Inflammatory macrophage (primary cell): ENCODE measurements at regions not wholly inside any gene's neighbourhood (a gene's known extent, or its start where the extent isn't known, plus 50 kb on each side); places are given as distances from the start of the nearest gene placed in this dataset.

ENCODE experiments used
- DNase-seq, 2 donors: peaks; one replicate each; pipeline ENCODE4 v3.0.0-alpha.2; 2020 to 2022

- DNase-seq: no peak
Measured at GRCh38 chr9:108674766-108675530, 180.8 kb downstream of the ACTL7B start.

- DNase-seq: no peak
Measured at GRCh38 chr9:108673386-108673785, 182.4 kb downstream of the ACTL7B start.

DNA sequence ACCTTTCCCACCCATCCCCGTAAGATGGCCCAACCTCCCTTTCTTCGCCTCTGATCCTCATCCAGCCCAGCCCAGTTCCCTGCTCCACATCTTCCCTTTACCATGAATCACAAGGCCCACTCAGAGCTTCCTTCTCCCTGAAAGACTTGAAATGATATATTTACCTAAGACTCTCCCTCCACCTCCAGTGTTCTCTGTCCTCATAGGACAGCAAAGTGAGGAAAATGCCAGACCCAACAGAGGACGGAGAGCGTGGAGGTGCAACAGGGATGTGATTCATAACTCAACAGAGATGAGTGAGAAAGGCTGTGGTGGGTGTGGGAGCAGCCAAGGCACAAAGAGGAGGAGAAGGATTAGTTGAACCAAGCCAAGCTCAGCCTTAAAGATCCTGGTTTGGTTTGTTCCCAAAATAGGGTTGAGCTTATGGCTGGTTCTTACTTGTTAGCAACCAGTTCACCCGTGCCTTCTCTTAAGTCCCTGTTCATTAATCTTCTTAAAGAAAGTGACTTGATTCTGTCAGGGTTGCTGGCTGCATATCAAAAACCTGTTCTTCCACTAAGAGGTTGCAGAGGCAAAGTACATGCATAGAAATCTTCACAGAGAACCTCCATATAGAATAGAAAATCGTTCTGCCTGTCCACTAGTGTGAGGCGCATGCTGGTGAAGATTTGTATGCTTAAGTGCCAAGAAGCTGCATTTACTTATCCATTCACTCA lies 183.2 kb downstream of the ACTL7B start:
- DNase-seq: no peak

DNA sequence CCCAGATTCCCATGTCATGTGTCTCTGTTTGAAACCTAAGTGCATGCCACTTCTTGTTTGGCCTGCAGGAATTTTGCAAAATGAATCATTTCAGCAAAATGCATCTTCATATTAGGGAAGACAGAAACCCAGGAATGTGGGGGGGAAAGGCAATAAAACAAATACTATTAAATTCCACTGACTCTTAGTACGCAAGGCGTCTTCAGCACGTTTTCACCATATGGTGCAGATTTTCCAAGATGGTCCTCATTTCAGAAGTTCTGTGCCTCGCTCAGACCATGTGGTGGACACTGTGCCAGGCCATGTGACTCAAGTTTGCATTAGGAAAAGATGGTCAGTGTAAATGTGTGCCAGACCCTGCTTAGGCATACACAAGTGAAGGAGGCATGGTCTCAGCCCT lies 184.0 kb downstream of the ACTL7B start:
- DNase-seq: no peak

- peak in 1 of 2 donors; percentile 10 for DNase-seq
Measured at GRCh38 chr9:108671176-108671575, 184.6 kb downstream of the ACTL7B start.

GRCh38 chr9:108668938-108669335 lies 186.8 kb downstream of the ACTL7B start:
- DNase-seq: no peak

DNA sequence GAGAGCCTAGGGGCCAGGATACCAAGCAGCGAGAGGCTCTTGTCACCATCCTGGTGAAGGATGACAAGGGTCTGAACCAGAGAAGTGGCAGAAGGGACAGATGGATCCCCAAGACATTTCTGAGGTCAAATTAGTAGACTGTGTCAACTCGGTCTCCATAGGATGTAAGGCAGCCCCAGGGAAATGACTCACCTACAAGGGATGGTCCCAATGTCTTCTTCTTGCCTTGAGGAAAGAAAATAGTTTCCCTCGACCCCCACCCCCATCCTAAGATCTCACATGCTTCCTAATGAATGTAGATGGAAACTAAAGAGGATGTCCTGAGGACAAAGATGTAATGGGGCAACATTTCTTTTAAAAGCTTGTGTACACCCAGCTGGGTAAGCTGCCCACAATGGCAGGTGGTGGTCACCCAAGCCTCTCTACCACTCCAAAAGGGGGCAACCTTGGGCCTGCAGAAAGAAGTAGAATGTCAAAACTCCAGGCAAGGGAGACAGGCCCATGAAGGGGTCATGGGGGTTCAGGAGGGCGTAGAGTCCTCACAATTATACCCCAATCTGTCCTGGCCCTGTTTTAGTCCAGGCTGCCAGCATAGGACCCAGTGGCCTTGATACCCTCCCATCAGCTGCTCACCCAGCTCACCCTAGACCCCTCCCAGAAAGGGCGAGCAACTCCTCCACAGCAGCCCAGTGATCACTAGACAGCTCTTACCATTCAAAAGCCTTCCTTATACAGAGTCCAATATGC lies 187.4 kb downstream of the ACTL7B start:
- no peak for DNase-seq

- peak; percentile 29 to 57 for DNase-seq
Measured at GRCh38 chr9:108666240-108666784, 189.5 kb downstream of the ACTL7B start.

DNA sequence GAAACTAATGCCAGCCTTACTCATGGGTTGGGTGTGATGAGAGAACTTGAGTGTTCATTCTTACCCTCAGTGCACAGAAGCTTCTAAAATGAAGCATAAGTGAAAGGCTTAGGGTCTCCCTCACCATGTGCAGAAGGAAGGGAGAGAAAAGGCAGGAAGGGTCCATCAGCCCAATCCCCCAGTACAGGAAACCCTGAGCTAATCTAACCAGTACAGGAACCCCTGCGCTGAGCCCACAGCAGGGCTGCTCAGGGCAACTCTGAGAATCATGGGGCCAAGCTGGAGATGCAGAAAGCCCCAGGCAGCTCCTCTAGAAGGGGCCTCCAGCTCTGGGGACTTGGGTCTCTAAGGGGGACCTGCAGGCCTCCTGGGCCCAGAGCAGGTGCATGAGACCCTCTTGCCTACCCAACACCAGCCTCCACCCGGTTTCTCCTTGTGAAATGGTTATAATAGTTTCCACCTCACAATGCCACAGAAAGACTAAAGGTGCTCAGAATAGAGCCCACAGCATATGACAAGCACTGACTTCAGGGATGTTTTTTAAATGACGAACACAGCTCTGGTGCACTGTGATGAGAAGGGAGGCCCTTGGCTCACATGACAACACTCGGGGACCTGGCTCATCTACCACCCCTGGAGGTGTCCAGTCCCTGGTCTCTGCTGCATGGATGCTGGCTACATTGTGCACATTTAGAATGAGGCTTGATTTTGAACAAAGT lies 190.1 kb downstream of the ACTL7B start:
- DNase-seq: no peak

- DNase-seq: no peak
Measured at GRCh38 chr9:108664309-108665255, 191.2 kb downstream of the ACTL7B start.

DNA sequence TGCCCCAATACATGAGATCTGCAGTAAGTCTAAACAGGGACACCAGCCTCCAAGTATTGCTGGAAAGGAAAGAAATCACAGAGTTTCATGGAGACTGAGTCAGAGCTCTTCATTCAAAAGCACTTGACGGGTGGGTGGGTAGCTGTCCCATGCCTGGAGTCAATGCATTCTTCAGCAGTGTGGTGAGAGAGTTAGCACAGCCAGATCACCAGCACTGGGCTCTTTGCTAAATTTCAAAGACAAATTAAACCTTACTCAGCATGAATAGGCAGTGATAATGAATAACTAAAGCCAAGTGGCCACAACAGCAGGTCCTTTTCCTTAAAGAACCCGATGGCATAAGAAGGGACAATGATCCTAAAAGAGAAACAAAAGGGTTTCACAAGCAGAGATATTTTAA lies 192.4 kb downstream of the ACTL7B start:
- no peak for DNase-seq

DNA sequence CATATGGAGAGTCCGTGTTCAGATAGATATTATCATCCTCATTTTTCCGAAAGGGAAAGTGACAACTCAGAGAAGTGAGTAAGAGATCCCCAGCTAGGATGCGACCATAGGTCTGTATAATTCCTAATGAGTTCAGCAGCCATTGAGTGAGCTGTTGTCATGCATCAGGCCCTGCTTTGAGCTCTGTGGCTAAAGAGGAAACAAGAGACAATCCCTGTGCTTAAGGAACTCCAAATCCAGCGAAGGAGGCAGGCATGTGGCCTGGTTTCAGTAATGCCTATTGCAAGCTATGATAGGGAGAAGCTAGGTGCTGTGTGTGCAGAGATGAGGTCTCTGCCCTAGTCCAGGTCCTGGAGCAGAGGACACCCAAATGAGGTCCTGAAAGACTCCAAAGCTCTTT lies 192.8 kb downstream of the ACTL7B start:
- peak; percentile 37 to 59 for DNase-seq

DNA sequence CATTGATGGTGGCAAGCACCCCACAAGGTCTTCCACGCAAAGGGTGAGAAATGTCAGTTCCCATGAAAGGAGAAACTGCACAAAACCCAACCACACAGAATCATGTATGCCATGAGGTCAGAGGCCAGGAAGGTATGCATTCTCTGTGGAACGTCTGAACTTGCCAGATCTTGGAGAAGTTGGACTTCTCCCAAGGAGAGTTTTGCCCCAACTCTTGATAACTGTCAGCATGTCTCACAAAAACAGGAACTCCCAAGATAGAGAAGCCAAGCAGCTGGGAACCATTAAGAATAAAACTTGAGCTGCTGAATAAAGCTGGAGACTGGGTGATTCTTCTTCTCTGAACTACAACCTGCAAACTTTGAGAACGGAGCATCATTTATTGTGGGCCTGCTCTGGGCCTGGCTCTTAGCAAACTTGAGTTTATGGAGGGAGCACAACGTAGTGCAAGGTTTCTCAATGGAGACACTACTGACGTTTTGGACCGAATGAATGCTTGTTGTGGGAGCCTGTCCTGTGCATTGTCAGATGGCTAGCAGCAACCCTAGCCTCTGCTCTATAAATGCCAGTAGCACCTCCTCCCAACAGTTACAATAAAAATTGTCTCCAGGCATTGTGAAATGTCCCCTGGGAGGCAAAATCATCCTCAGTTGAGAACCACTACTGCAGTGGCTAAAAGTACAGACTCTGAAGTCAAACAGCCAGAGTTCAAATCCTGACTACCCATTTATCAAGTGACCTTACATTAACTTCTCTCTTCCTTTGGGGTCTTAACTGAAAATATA lies 193.5 kb downstream of the ACTL7B start:
- DNase-seq: no peak

- DNase-seq: no peak
Measured at GRCh38 chr9:108656566-108656965, 199.2 kb downstream of the ACTL7B start.

GRCh38 chr9:108655818-108656217 lies 200.0 kb downstream of the ACTL7B start:
- no peak for DNase-seq

DNA sequence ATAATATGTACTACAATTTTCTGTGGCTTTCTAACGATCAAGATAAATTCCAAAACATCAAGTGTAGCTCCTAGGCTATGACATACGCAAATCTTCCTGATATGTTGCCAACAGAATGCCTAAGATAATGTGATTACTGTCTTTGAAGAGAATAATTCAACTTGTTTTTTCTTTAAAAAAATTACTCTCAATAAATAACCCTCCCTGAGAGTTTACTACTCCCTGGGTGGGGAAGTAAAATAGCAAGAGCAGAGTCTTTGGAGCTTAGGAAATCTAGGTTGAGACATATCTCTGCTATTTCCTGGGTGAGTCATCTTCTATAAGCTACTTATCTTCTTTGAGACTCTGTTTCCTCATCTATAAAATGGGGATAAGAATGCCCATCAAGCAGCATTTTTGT lies 201.2 kb downstream of the ACTL7B start:
- DNase-seq: peak; percentile 69 to 87

DNA sequence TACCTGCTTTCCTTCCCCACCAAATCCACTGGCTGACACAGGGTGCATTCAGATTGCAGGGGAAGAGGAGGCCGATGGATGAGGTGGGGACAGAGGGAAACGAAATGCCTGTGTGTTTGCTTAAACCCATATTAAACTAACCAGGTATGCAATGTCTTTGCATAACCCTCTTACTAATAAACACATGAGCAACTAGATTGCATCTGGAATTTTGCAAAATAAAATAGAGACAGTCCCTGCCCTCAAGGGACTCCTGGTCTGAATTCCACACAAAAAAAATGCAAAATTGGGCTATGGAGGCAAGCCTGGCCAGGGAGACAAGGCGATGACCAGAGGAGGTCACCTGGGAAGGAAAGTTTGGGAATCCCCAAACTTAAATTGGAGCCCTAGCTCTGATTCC lies 202.9 kb downstream of the ACTL7B start:
- DNase-seq: no peak

GRCh38 chr9:108650826-108651225 lies 205.0 kb downstream of the ACTL7B start:
- no peak for DNase-seq

- DNase-seq: peak in 1 of 2 donors; percentile 36
Measured at GRCh38 chr9:108645520-108645919, 210.3 kb downstream of the ACTL7B start.

DNA sequence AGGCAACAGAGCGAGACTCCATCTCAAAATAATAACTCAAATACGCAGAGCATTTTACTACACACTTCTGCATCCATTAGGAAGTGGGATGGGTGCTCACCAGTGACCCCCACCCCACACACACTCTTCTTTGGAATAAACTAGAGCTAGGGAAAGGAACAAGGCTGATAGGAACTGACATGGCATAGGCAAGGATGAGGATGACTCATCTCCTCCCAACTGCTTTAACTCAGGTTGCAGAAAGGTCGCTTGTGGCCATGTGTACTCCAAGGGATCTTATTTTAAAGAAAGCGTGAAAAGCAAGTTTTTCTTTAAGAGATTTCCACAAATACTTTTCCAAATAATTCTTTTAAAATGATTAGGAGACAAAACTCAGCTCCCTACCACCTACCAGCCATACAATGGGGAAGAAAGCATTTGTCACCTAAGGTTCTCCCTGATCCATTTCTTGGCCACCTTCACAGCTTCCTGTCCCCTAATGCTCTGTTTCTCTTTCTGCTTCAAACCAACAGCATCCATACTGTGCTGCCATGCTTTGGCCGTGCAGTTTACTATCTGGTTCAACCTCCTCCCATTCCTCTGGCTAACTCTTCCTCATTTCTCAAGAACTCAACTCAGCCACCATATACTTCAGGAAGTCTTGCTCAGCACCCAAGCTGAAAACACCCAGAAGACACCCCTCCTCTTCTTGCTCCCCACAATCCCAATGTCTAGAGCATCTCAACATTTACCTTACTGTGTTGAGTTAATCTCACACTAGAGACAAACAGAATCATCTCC lies 211.9 kb downstream of the ACTL7B start:
- DNase-seq: no peak
